ENCODE measurements at regions not wholly inside any gene's neighbourhood (a gene's known extent, or its start where the extent isn't known, plus 50 kb on each side); places are given as distances from the start of the nearest gene placed in this dataset.

DNA sequence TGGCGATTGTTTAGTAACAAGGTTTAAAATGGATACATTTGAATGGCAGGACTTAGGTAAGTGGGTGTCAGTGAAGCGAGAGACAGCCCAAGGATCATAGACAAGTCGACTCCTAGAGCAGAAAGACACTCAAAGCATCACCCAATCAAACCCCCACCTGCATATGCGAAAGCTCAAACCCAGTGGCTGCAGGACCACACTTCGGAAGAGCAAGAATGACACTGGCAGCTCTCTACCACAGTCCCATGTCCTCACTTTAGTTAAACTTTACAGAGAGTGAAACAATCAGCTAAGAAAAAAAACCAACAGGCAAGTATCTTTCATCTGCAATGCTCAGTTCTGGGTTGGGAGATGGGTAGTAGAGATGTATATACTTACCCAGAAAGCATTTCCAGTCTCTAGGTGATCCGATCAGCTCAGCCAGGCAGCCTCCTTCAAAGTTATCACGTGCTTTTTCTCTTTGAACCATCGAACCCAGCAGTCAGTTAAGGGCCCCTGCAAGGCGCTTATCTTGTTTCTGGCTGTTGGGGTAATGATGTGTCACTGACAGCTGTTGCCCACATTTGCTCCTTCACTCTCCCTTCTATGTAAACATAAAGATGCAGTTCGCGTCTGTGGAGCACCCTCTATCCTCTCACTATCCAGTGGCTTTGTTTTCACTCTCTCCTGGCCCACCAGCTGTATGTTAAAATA, 357.5 kb upstream of the ID2 start:
- Histone ChIP-seq H3K9me3 (no peaks in the 10 kb centered on the region), H3K4me3 (no peak overlapping the region), H3K36me3 (no peaks in the 10 kb centered on the region), H3K4me1 (no peaks in the 10 kb centered on the region), H3K27ac (no peak overlapping the region), H3K27me3 (no peaks in the 10 kb centered on the region)
- no peak for DNase-seq (ENCODE audit: low spot score)
- TF ChIP-seq, protein P1, sequence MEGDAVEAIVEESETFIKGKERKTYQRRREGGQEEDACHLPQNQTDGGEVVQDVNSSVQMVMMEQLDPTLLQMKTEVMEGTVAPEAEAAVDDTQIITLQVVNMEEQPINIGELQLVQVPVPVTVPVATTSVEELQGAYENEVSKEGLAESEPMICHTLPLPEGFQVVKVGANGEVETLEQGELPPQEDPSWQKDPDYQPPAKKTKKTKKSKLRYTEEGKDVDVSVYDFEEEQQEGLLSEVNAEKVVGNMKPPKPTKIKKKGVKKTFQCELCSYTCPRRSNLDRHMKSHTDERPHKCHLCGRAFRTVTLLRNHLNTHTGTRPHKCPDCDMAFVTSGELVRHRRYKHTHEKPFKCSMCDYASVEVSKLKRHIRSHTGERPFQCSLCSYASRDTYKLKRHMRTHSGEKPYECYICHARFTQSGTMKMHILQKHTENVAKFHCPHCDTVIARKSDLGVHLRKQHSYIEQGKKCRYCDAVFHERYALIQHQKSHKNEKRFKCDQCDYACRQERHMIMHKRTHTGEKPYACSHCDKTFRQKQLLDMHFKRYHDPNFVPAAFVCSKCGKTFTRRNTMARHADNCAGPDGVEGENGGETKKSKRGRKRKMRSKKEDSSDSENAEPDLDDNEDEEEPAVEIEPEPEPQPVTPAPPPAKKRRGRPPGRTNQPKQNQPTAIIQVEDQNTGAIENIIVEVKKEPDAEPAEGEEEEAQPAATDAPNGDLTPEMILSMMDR (IDR thresholded peaks at IDR 0.05): no peak

DNA sequence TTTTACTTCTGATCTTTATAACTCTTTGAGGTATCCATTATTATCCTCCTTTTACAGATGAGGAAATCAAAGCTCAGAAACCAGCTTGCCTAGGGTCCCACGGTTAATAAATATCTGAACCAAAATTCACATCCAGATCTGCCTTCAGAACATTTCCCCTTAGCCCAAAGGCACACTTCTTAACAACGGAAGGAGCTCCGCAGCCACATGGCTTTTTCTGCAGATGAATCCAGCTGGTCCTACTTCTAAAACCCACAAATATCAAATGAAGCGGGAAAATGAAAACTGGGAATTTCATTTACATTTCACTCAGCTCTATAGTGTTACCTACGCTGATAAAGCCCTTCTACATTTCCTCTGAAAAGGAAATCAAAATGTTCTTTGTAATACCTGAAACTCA, 357.0 kb upstream of the ID2 start:
- Histone ChIP-seq H3K27me3 (no peaks in the 10 kb centered on the region), H3K27ac (no peak overlapping the region), H3K4me3 (no peak overlapping the region), H3K4me1 (peaks cover 0 to 3% of the 10 kb centered on the region in 2 donors), H3K9me3 (no peaks in the 10 kb centered on the region), H3K36me3 (no peaks in the 10 kb centered on the region)
- DNase-seq (ENCODE audit: low spot score): no peak
- TF ChIP-seq, protein P1 (IDR thresholded peaks at IDR 0.05): no peak

DNA sequence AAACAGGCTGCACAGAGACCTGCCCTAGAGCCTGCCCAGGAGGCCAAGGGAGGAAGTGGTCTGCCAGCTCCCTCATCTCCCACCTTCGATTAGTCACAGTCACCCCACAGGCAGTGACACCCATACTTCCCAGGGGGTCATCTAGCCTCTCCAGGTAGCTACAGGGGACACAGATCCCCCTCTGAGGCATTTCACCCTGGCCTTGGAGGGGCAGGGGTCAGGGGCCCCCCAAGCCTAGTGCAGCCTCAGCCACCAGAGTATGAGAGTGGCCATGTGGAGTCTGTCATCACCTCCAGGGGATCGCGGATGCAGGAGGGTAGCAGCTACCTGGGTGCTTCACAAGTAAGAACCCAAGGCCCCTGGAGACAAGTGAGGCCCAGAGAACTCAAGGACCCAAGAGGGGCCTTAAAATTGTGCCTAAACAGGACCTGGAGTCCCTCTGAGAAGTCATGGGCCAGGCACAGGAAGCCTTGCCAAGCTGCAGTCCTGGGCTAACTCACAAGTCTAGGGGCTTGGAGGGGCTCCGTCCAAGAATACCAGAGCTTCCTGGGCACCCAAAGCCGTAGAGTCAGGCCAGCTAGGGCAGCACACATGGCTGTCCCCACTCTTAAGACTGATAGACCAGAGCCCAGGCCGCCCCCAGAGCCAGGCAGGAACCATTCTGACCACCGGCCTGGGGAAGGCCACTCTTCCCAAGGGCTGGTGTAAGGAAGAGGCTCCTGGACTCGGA, 354.3 kb upstream of the ID2 start:
- Histone ChIP-seq H3K36me3 (no peaks in the 10 kb centered on the region), H3K4me3 (no peak overlapping the region), H3K9me3 (no peaks in the 10 kb centered on the region), H3K27me3 (no peaks in the 10 kb centered on the region), H3K4me1 (peaks cover 0 to 6% of the 10 kb centered on the region in 2 donors), H3K27ac (no peak overlapping the region)
- TF ChIP-seq, protein P1 (IDR thresholded peaks at IDR 0.05): no peak
- peak; percentile 52 for DNase-seq (ENCODE audit: low spot score)

DNA sequence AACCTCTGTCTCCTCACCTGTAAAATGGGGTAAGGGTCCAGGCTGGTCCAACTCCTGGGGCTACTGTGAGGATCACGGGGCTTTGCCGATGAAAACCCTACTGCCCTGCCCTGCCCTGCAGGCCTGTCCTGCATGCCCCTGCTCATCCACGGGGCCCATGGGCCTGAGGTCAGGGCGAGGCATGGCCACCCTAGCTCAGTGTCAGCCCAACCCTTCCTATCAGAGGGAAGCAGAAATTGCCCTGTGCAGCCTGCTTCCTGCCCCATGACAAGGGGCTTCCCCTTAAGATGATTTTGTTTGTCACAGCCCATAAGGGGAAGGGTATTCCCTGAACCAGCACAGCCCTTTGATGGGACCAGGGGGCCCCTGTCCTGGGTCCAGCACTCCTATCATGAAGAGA, 353.6 kb upstream of the ID2 start:
- Histone ChIP-seq H3K4me3 (no peak overlapping the region), H3K4me1 (peaks cover 0 to 6% of the 10 kb centered on the region in 2 donors), H3K27ac (no peak overlapping the region), H3K36me3 (no peaks in the 10 kb centered on the region), H3K27me3 (no peaks in the 10 kb centered on the region), H3K9me3 (no peaks in the 10 kb centered on the region)
- TF ChIP-seq, protein P1 (IDR thresholded peaks at IDR 0.05): no peak
- peak; percentile 42 for DNase-seq (ENCODE audit: low spot score)

DNA sequence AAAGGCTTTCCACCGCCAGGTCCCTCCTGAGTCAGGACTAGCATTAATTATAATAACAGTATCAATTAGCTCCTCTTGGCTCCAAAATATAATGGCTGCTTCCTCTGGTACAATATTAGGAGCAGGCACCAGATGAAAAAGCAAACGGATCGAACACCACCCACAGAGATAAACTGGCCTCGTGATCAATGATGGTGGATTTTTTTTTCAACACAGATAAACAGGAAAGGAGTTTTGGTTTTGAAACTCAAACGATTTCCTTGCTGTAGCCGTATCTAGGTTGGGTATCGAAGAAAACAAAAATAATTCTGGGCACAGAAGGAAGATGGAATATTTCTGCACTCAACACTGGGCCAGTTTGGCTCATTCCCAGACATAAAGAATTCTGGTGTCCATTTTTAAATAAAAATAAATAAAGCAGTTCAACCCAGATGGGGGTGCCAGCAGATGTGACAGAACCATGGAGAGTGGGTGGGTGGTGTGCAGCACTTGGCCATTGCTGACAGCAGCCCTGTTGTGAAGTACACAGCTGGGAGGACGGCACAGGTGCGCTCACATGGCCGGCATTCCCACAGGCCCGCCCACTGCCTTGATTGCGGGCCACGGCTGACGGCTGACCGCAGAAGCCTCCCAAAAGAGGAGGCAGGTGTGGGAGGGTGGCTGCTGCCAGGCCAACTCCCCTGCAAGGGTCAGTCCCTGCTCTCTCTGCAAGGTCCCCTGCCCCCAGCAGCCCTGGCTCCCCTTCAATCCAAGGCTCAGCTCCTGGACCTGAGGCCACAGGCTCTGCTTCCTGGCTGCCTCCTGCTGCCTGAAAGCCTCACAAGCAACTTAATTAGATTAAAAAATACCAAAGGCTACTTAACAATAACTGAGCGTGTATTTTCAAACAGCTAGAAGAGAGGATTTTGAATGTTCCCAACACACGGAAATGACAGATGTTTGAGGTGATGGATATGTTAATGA, 351.9 kb upstream of the ID2 start:
- H3K27me3 ChIP-seq: no peaks in the 10 kb centered on the region
- no peaks in the 10 kb centered on the region for H3K9me3 ChIP-seq
- H3K4me3 ChIP-seq: no peak overlapping the region
- H3K36me3 ChIP-seq: no peaks in the 10 kb centered on the region
- H3K4me1 ChIP-seq: peaks cover 0 to 6% of the 10 kb centered on the region in 2 donors
- no peak for DNase-seq (ENCODE audit: low spot score)
- no peak overlapping the region for H3K27ac ChIP-seq
- TF ChIP-seq, protein P1 (IDR thresholded peaks at IDR 0.05): peak in 1 of 2 donors; percentile 18

All from right atrium auricular region (tissue), 2 donors.